Fibroblast of the aortic adventitia (primary cell): ENCODE measurements at regions not wholly inside any gene's neighbourhood (a gene's known extent, or its start where the extent isn't known, plus 50 kb on each side); places are given as distances from the start of the nearest gene placed in this dataset.

ENCODE experiments used
- DNase-seq: peaks from one replicate; pipeline ENCODE4 v3.0.0-alpha.2; 2010; ENCODE audit warnings: low read depth
- H3K4me3 ChIP-seq: 2 replicates; pipeline ENCODE4 v1.5.1; 2011; ENCODE audit warnings: low read depth, mild to moderate bottlenecking, control low read depth, low read length, moderate library complexity
- TF ChIP-seq, protein P1 (sequence below): IDR thresholded peaks from 2 replicates; pipeline ENCODE4 v1.5.1; 2011; ENCODE audit warnings: mild to moderate bottlenecking, low read length, control low read depth, inconsistent platforms; ENCODE audit not compliant: insufficient read depth

DNA sequence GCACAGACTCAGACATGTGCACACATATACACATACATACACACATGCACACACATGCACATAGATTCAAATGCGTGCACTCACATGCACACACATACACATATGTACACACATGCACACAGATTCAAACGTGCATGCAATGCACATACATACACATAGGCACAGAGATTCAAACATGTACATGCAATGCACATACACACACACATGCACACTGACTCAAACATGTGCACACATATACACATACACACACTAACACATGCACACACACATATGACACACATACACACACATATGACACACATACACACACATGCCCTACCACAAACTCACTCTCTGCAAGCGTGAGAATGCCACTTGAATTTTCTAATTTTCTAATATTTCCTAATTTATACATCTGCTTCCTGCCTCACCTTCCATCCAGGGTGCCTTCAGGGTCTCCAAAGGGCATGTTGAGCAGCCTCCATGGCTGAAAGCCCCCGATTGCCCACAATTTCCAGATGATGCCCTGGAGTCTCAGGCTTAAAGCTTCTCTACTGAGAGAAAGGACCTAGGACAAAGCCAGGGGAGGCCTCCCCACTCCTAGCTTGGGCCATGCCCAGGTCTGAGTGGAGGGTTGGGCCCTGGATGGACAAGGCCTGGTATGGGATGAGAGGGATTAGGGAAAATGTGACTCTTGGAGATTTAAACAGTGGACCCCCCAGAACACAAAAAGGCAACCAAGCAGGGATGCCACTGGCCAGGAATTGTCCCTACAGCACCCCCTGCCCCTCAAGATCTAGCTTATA, 487.1 kb downstream of the TCERG1L start:
- DNase-seq: no peak
- TF ChIP-seq, protein P1, sequence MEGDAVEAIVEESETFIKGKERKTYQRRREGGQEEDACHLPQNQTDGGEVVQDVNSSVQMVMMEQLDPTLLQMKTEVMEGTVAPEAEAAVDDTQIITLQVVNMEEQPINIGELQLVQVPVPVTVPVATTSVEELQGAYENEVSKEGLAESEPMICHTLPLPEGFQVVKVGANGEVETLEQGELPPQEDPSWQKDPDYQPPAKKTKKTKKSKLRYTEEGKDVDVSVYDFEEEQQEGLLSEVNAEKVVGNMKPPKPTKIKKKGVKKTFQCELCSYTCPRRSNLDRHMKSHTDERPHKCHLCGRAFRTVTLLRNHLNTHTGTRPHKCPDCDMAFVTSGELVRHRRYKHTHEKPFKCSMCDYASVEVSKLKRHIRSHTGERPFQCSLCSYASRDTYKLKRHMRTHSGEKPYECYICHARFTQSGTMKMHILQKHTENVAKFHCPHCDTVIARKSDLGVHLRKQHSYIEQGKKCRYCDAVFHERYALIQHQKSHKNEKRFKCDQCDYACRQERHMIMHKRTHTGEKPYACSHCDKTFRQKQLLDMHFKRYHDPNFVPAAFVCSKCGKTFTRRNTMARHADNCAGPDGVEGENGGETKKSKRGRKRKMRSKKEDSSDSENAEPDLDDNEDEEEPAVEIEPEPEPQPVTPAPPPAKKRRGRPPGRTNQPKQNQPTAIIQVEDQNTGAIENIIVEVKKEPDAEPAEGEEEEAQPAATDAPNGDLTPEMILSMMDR: no peak
- no peak overlapping the region for H3K4me3 ChIP-seq

DNA sequence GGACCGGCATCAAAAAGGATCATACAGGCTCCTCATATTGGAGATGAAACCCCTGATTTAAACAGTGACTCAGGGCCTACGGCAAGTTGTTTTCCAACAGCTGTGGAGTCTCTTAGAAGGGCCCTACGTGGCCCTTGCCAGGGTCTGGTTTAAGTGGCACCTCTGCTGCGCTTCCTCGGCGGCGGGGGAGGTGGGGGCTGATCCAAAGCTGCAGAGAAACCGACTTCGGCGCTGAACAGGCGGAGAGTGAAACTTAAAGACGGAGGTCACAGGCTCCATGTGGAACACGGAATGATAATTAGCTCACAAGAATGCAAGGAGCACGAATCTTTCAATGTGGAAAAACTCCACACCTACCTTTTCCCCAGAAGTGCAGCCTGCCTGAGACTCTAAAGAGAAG, 477.9 kb downstream of the TCERG1L start:
- TF ChIP-seq, protein P1: no peak
- DNase-seq: no peak
- no peak overlapping the region for H3K4me3 ChIP-seq

DNA sequence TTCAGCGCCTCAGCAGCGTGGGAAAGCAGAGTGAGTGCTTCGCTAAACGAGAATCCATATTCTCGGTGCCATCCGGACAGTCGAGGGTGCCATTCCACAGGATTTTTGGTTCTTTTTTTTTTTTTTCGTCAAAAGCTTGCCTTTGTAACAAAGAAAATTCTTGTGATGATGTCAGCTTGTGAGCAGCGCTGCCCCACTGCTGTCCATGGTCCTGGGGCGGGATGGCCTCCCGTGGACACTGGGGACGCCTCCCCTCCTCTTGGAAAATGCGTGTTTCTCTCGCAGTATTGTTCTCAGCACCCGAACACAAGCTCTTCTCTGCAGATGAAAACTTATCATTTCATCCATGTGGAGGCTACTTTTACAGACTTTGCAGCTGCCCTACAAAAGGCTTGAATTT, 477.4 kb downstream of the TCERG1L start:
- TF ChIP-seq, protein P1: no peak
- DNase-seq: no peak
- H3K4me3 ChIP-seq: no peak overlapping the region

- TF ChIP-seq, protein P1: no peak
- H3K4me3 ChIP-seq: no peak overlapping the region
- DNase-seq: no peak
These were observed 476.9 kb downstream of the TCERG1L start for GRCh38 chr10:130834573-130834972.

DNA sequence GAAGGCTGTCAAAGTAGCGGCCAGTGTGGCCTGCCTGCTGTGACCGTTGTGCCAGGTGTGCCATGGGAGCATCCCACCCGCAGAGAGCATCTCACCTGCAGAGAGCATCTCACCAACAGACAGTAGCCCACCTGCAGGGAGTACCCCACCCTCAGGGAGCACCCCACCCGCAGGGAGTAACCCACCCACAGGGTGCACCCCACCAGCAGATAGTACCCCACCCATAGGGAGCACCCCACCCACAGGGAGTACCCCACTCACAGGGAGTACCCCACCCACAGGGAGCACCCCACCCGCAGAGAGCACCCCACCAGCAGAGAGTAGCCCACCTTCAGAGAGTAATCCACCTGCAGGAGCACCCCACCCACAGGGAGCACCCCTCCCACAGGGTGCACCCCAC, 476.5 kb downstream of the TCERG1L start:
- DNase-seq: no peak
- TF ChIP-seq, protein P1: no peak
- H3K4me3 ChIP-seq: no peak overlapping the region

- H3K4me3 ChIP-seq: no peak overlapping the region
- TF ChIP-seq, protein P1: no peak
- no peak for DNase-seq
These were observed 475.2 kb downstream of the TCERG1L start for GRCh38 chr10:130836344-130836743.
